Tibial artery (tissue), 4 donors: ENCODE measurements at regions not wholly inside any gene's neighbourhood (a gene's known extent, or its start where the extent isn't known, plus 50 kb on each side); places are given as distances from the start of the nearest gene placed in this dataset.

Experiments
- DNase-seq, 2 donors: peaks; one replicate each; pipeline ENCODE4 v3.0.0-alpha.2; 2019
- H3K27ac ChIP-seq, 2 donors: fragments of 200-600 bp; sonication (generic) in 1 of 2; 1 replicate in 1 of 2; 2 replicates in 1 of 2; pipeline ENCODE4 v1.5.1; 2018 to 2019; ENCODE audit warnings: mild to moderate bottlenecking in 1 of 2
- H3K27me3 ChIP-seq, 2 donors: fragments of 200-600 bp; sonication (generic) in 1 of 2; one replicate each; pipeline versions ENCODE4 v1.5.1 to v1.6.0; 2016 to 2019
- H3K36me3 ChIP-seq, 3 donors: fragments of 200-600 bp; sonication (generic) in 2 of 3; one replicate each; pipeline ENCODE4 v1.5.1; 2016 to 2019; ENCODE audit warnings: mild to moderate bottlenecking in 2 of 3
- H3K4me1 ChIP-seq, 4 donors: fragments of 200-600 bp; sonication (generic) in 2 of 4; 1 replicate in 3 of 4; 2 replicates in 1 of 4; pipeline ENCODE4 v1.5.1; 2016 to 2019
- H3K4me3 ChIP-seq, 2 donors: fragments of 200-600 bp; sonication (generic) in 1 of 2; 1 replicate in 1 of 2; 2 replicates in 1 of 2; pipeline ENCODE4 v1.5.1; 2018 to 2019; ENCODE audit warnings: mild to moderate bottlenecking in 2 of 2
- H3K9me3 ChIP-seq, 3 donors: fragments of 200-600 bp; sonication (generic) in 1 of 3; one replicate each; pipeline ENCODE4 v1.5.1; 2016 to 2019
- CTCF ChIP-seq, 2 experiments: fragments of 200-600 bp in 1 of 2; fragments of 450-650 bp in 1 of 2; IDR thresholded peaks; one replicate each; pipeline ENCODE4 v1.5.1; 2017 to 2019; ENCODE audit warnings: antibody characterized with exemption in 2 of 2, mild to moderate bottlenecking in 1 of 2, moderate library complexity in 1 of 2
- intact Hi-C: fragments of 100-400 bp; cut with DNase I; formaldehyde crosslinking; loops from one replicate; pipeline ENCODE4 v1.15.0; 2023; ENCODE audit warnings: low total_unique reads

- TF ChIP-seq CTCF (IDR thresholded peaks at IDR 0.05): no peak
- intact Hi-C loops: no loop called here
- DNase-seq: no peak
Measured at GRCh38 chr18:34959989-34960388, 81.2 kb upstream of the MAPRE2 start.

GRCh38 chr18:34965108-34965507 lies 76.1 kb upstream of the MAPRE2 start:
- Histone ChIP-seq H3K36me3 (no peaks in the 10 kb centered on the region), H3K27ac (no peak overlapping the region), H3K9me3 (no peaks in the 10 kb centered on the region), H3K4me1 (no peaks in the 10 kb centered on the region), H3K4me3 (no peak overlapping the region), H3K27me3 (no peaks in the 10 kb centered on the region)
- intact Hi-C loops: no loop called here
- no peak for TF ChIP-seq CTCF (IDR thresholded peaks at IDR 0.05)
- DNase-seq: no peak

More at GRCh38 chr18:34959989-34960388, 81.2 kb upstream of the MAPRE2 start:
- Histone ChIP-seq H3K4me3 (no peak overlapping the region), H3K36me3 (no peaks in the 10 kb centered on the region), H3K27ac (no peak overlapping the region), H3K27me3 (no peaks in the 10 kb centered on the region), H3K4me1 (peaks cover 0 to 15% (median 6%) of the 10 kb centered on the region in 4 donors), H3K9me3 (no peaks in the 10 kb centered on the region)

- TF ChIP-seq CTCF (IDR thresholded peaks at IDR 0.05): no peak
- Histone ChIP-seq H3K27ac (no peak overlapping the region), H3K36me3 (no peaks in the 10 kb centered on the region), H3K4me1 (no peaks in the 10 kb centered on the region), H3K4me3 (no peak overlapping the region), H3K27me3 (no peaks in the 10 kb centered on the region), H3K9me3 (no peaks in the 10 kb centered on the region)
- intact Hi-C loops: no loop called here
- no peak for DNase-seq
Measured at GRCh38 chr18:34965566-34965965, 75.6 kb upstream of the MAPRE2 start.

GRCh38 chr18:34970106-34970505 lies 71.1 kb upstream of the MAPRE2 start:
- Histone ChIP-seq H3K4me1 (peaks cover 0 to 1% (median 0%) of the 10 kb centered on the region in 4 donors), H3K9me3 (no peaks in the 10 kb centered on the region), H3K36me3 (no peaks in the 10 kb centered on the region), H3K27ac (no peak overlapping the region), H3K27me3 (no peaks in the 10 kb centered on the region), H3K4me3 (no peak overlapping the region)
- no peak for DNase-seq
- TF ChIP-seq CTCF (IDR thresholded peaks at IDR 0.05): no peak
- intact Hi-C loops: no loop called here

- H3K4me1 ChIP-seq: peaks cover 0 to 13% (median 4%) of the 10 kb centered on the region in 4 donors
- no peak overlapping the region for H3K27ac ChIP-seq
- intact Hi-C loops: no loop called here
- no peaks in the 10 kb centered on the region for H3K36me3 ChIP-seq
- H3K9me3 ChIP-seq: no peaks in the 10 kb centered on the region
- DNase-seq: no peak
- TF ChIP-seq CTCF (IDR thresholded peaks at IDR 0.05): no peak
- no peak overlapping the region for H3K4me3 ChIP-seq
- no peaks in the 10 kb centered on the region for H3K27me3 ChIP-seq
Measured at GRCh38 chr18:34971313-34971712, 69.9 kb upstream of the MAPRE2 start.
